Keratinocyte (primary cell): ENCODE measurements at regions not wholly inside any gene's neighbourhood (a gene's known extent, or its start where the extent isn't known, plus 50 kb on each side); places are given as distances from the start of the nearest gene placed in this dataset.
A peak's percentile ranks its signal among the peaks of the same experiment; 100 is the strongest.

Source experiments
- DNase-seq: peaks from one replicate; pipeline ENCODE4 v3.0.0-alpha.2; 2011; ENCODE audit warnings: low read depth, missing footprints, low spot score
- FAIRE-seq: peaks from 2 replicates; lab custom pipeline; 2011; peaks lifted over from hg19 to GRCh38; lab: Jason Lieb, UNC
- H2AFZ ChIP-seq: 2 replicates; pipeline ENCODE4 v1.6.0; 2012; ENCODE audit warnings: low read length, control low read depth, inconsistent platforms; ENCODE audit not compliant: control insufficient read depth
- H3K27ac ChIP-seq: 2 replicates; pipeline ENCODE4 v1.5.1; 2011; ENCODE audit warnings: low read length; ENCODE audit not compliant: control insufficient read depth, insufficient read depth
- H3K27me3 ChIP-seq: 3 replicates; pipeline ENCODE4 v1.6.0; 2011; ENCODE audit warnings: low read length; ENCODE audit not compliant: control insufficient read depth, insufficient read depth; ENCODE audit errors: extremely low read depth
- H3K36me3 ChIP-seq, 2 experiments: 2 replicates in 1 of 2; 3 replicates in 1 of 2; pipeline ENCODE4 v1.5.1; 2011; ENCODE audit warnings: low read length in 2 of 2, mild to moderate bottlenecking in 1 of 2; ENCODE audit not compliant: control insufficient read depth in 2 of 2, insufficient read depth in 2 of 2; ENCODE audit errors: extremely low read depth in 1 of 2
- H3K4me1 ChIP-seq: 3 replicates; pipeline ENCODE4 v1.5.1; 2011; ENCODE audit warnings: low read length; ENCODE audit not compliant: control insufficient read depth, insufficient read depth; ENCODE audit errors: extremely low read depth
- H3K4me2 ChIP-seq: 3 replicates; pipeline ENCODE4 v1.6.0; 2011; ENCODE audit warnings: low read depth, low read length; ENCODE audit not compliant: control insufficient read depth, insufficient read depth; ENCODE audit errors: extremely low read depth
- H3K4me3 ChIP-seq, 3 experiments: fragments of 200-600 bp in 1 of 3; sonication (generic) in 1 of 3; 2 replicates in 2 of 3; 3 replicates in 1 of 3; pipeline ENCODE4 v1.5.1; 2011 to 2016; ENCODE audit warnings: low read length in 3 of 3, mild to moderate bottlenecking in 3 of 3, control low read depth in 2 of 3, inconsistent platforms in 1 of 3, low read depth in 1 of 3, mixed read lengths in 1 of 3, mixed run types in 1 of 3, moderate library complexity in 1 of 3; ENCODE audit not compliant: control insufficient read depth in 2 of 3, insufficient read depth in 2 of 3; ENCODE audit errors: extremely low read depth in 1 of 3
- H3K79me2 ChIP-seq: 2 replicates; pipeline ENCODE4 v1.6.0; 2012; ENCODE audit warnings: low read length; ENCODE audit not compliant: control insufficient read depth, insufficient read depth
- H3K9ac ChIP-seq: 3 replicates; pipeline ENCODE4 v1.6.0; 2011; ENCODE audit warnings: low read length; ENCODE audit not compliant: control insufficient read depth, insufficient read depth; ENCODE audit errors: extremely low read depth
- H3K9me1 ChIP-seq: 3 replicates; pipeline ENCODE4 v1.6.0; 2011; ENCODE audit warnings: low read length; ENCODE audit not compliant: control insufficient read depth, insufficient read depth; ENCODE audit errors: extremely low read depth
- H3K9me3 ChIP-seq: 2 replicates; pipeline ENCODE4 v1.5.1; 2012; ENCODE audit warnings: low read depth, low read length; ENCODE audit not compliant: control insufficient read depth
- H4K20me1 ChIP-seq: 3 replicates; pipeline ENCODE4 v1.6.0; 2011; ENCODE audit warnings: low read length; ENCODE audit not compliant: control insufficient read depth, insufficient read depth; ENCODE audit errors: extremely low read depth
- EZH2 ChIP-seq: IDR thresholded peaks from one replicate; pipeline ENCODE4 v1.6.1; 2012; ENCODE audit warnings: inconsistent platforms, mild to moderate bottlenecking, low read length, moderate library complexity
- dilution Hi-C: fragments of 300-500 bp; cut with MboI; formaldehyde crosslinking; loops from one replicate; pipeline ENCODE4 v1.7.0; 2020; ENCODE audit warnings: low sequenced_read_pairs; ENCODE audit not compliant: extremely low pct_ligation_motif_present
- TF ChIP-seq, protein P1 (sequence below), 3 experiments: IDR thresholded peaks in 1 of 3; conservative IDR thresholded peaks in 1 of 3; optimal IDR thresholded peaks in 1 of 3; 2 replicates in 2 of 3; 3 replicates in 1 of 3; pipeline versions ENCODE3 to v1.5.1; 2011; ENCODE audit warnings: low read length in 3 of 3, mild to moderate bottlenecking in 3 of 3, moderate library complexity in 2 of 3, control low read depth in 1 of 3, inconsistent platforms in 1 of 3; ENCODE audit not compliant: insufficient read depth in 2 of 3; ENCODE audit errors: extremely low read depth in 1 of 3

GRCh38 chr14:76956316-76957090 is 72.0 kb downstream of the IRF2BPL start:
- Histone ChIP-seq H3K9ac (peak overlapping the region; percentile 69), H2AFZ (no peak overlapping the region), H3K4me3 (peak overlapping the region in 2 of 3 experiments; percentile 9 to 18), H3K36me3 (no peaks in the 10 kb centered on the region), H3K9me1 (no peaks in the 10 kb centered on the region), H3K4me2 (peak overlapping the region; percentile 70), H3K27me3 (no peaks in the 10 kb centered on the region), H3K4me1 (peaks cover 66% of the 10 kb centered on the region), H3K27ac (peak overlapping the region; percentile 75), H3K79me2 (no peaks in the 10 kb centered on the region), H4K20me1 (no peaks in the 10 kb centered on the region), H3K9me3 (no peaks in the 10 kb centered on the region)
- no peak for TF ChIP-seq EZH2
- TF ChIP-seq, protein P1, sequence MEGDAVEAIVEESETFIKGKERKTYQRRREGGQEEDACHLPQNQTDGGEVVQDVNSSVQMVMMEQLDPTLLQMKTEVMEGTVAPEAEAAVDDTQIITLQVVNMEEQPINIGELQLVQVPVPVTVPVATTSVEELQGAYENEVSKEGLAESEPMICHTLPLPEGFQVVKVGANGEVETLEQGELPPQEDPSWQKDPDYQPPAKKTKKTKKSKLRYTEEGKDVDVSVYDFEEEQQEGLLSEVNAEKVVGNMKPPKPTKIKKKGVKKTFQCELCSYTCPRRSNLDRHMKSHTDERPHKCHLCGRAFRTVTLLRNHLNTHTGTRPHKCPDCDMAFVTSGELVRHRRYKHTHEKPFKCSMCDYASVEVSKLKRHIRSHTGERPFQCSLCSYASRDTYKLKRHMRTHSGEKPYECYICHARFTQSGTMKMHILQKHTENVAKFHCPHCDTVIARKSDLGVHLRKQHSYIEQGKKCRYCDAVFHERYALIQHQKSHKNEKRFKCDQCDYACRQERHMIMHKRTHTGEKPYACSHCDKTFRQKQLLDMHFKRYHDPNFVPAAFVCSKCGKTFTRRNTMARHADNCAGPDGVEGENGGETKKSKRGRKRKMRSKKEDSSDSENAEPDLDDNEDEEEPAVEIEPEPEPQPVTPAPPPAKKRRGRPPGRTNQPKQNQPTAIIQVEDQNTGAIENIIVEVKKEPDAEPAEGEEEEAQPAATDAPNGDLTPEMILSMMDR (optimal IDR thresholded peaks at IDR 0.05 in 1 of 3, IDR thresholded peaks at IDR 0.05 in 1 of 3, conservative IDR thresholded peaks at IDR 0.05 in 1 of 3; ENCODE audit: extremely low read depth in 1 of 3, insufficient read depth in 2 of 3, low read length in 3 of 3): no peak
- DNase-seq (peak; percentile 82), FAIRE-seq (peak; percentile 55)
- dilution Hi-C loops: no loop called here

DNA sequence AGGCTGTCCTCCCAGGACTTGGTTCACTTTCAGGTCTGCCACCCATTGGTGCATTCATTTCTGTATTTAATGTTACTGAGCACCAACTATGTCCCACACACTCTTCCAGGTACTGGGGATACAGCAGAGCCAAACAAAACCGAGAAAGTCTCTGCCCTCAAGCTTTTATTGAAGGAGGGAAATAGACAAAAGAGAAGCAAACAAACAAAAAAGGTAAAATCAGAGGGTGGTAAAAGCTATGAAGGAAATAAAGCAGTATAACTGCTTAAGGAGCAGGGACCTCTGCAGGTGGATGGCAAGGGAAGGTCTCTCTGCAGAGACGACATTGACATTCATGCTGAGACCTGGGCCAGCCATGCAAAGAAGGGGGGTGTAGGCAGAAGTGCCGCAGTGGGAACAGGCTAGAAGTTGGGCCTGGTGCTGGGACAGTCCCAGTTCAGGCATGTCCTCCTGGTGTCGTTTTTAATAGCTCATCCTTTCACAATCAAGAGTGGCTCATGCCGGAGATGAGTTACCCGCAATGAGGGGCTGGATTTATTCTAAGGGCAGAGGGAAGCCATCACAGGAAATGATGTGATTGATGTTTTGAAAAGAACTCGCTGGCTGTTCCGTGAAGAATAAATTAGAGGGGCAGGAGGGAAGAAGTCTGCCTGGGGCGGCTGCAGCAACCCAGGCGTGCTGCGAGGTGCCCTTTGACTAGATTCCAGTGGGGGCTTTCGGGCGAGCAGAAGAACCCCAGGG is 72.8 kb downstream of the IRF2BPL start:
- H3K27ac ChIP-seq: peak overlapping the region; percentile 72
- peak overlapping the region in 1 of 3 experiments; percentile 9 for H3K4me3 ChIP-seq
- no peaks in the 10 kb centered on the region for H4K20me1 ChIP-seq
- DNase-seq: no peak
- no peaks in the 10 kb centered on the region for H3K27me3 ChIP-seq
- H3K9me1 ChIP-seq: no peaks in the 10 kb centered on the region
- FAIRE-seq: peak; percentile 75
- no peaks in the 10 kb centered on the region for H3K9me3 ChIP-seq
- peak overlapping the region; percentile 70 for H3K4me2 ChIP-seq
- dilution Hi-C loops: no loop called here
- no peak overlapping the region for H2AFZ ChIP-seq
- H3K9ac ChIP-seq: peak overlapping the region; percentile 69
- H3K79me2 ChIP-seq: no peaks in the 10 kb centered on the region
- H3K36me3 ChIP-seq: no peaks in the 10 kb centered on the region
- H3K4me1 ChIP-seq: peaks cover 66% of the 10 kb centered on the region
- no peak for TF ChIP-seq EZH2
- TF ChIP-seq, protein P1 (optimal IDR thresholded peaks at IDR 0.05 in 1 of 3, IDR thresholded peaks at IDR 0.05 in 1 of 3, conservative IDR thresholded peaks at IDR 0.05 in 1 of 3; ENCODE audit: extremely low read depth in 1 of 3, insufficient read depth in 2 of 3, low read length in 3 of 3): no peak
